Activated CD8-positive, alpha-beta T cell treated with anti-CD3 and anti-CD28 coated beads, Interleukin-2, amount 10 ng/mL, durations not matched to agents 7 days and 5 days (primary cell): ENCODE measurements at regions not wholly inside any gene's neighbourhood (a gene's known extent, or its start where the extent isn't known, plus 50 kb on each side); places are given as distances from the start of the nearest gene placed in this dataset.

ENCODE experiments used
- ATAC-seq: fragments of 150-1000 bp; cut with Tn5 transposase; one replicate; pipeline ENCODE4 v1.10.0; 2021; ENCODE audit warnings: moderate library complexity
- CTCF ChIA-PET: fragments of 350-600 bp; sonication (Branson Sonifier 250); formaldehyde crosslinking; loops from one replicate; lab custom pipeline; 2021; ENCODE audit warnings: antibody characterized with exemption; lab: Charles Lee
- POLR2A ChIA-PET: fragments of 350-600 bp; sonication (Branson Sonifier 250); formaldehyde crosslinking; loops from one replicate; lab custom pipeline; 2021; ENCODE audit warnings: antibody characterized with exemption; lab: Charles Lee
- DNase-seq: peaks from one replicate; pipeline ENCODE4 v3.0.0-alpha.2; 2020
- H3K27ac Mint-ChIP-seq: one replicate; pipeline ENCODE4 v1.8.0; 2021; ENCODE audit warnings: mild to moderate bottlenecking, mixed read lengths
- H3K27me3 Mint-ChIP-seq: one replicate; pipeline ENCODE4 v1.8.0; 2021; ENCODE audit warnings: low read depth, mixed read lengths
- H3K36me3 Mint-ChIP-seq: one replicate; pipeline ENCODE4 v1.8.0; 2021; ENCODE audit warnings: low read depth, mixed read lengths
- H3K4me1 Mint-ChIP-seq: one replicate; pipeline ENCODE4 v1.8.0; 2021; ENCODE audit warnings: low read depth, mixed read lengths
- H3K4me3 Mint-ChIP-seq: one replicate; pipeline ENCODE4 v1.8.0; 2021; ENCODE audit warnings: mild to moderate bottlenecking, mixed read lengths
- H3K9me3 Mint-ChIP-seq: one replicate; pipeline ENCODE4 v1.8.0; 2022; ENCODE audit warnings: mixed read lengths; ENCODE audit not compliant: insufficient read depth

- ChIA-PET POLR2A (no interaction called here), CTCF (no interaction called here)
- Mint-ChIP-seq H3K4me3 (no peak overlapping the region), H3K9me3 (no peaks in the 10 kb centered on the region), H3K4me1 (peaks cover 2% of the 10 kb centered on the region), H3K27me3 (no peaks in the 10 kb centered on the region), H3K27ac (no peak overlapping the region), H3K36me3 (no peaks in the 10 kb centered on the region)
- DNase-seq (no peak), ATAC-seq (no peak)
These were observed 71.5 kb downstream of the MAP10 start for GRCh38 chr1:232876506-232877364.

GRCh38 chr1:232877365-232878028 is 72.3 kb downstream of the MAP10 start:
- ChIA-PET CTCF (no interaction called here), POLR2A (no interaction called here)
- Mint-ChIP-seq H3K4me3 (no peak overlapping the region), H3K27ac (no peak overlapping the region), H3K4me1 (peaks cover 2% of the 10 kb centered on the region), H3K27me3 (no peaks in the 10 kb centered on the region), H3K9me3 (no peaks in the 10 kb centered on the region), H3K36me3 (no peaks in the 10 kb centered on the region)
- DNase-seq (no peak), ATAC-seq (no peak)

GRCh38 chr1:232878086-232878485 is 72.3 kb upstream of the NTPCR start:
- POLR2A ChIA-PET: no interaction called here
- no peak for DNase-seq
- no peaks in the 10 kb centered on the region for H3K9me3 Mint-ChIP-seq
- ATAC-seq: no peak
- CTCF ChIA-PET: no interaction called here
- H3K27me3 Mint-ChIP-seq: no peaks in the 10 kb centered on the region
- H3K4me1 Mint-ChIP-seq: peaks cover 2% of the 10 kb centered on the region
- no peak overlapping the region for H3K4me3 Mint-ChIP-seq
- H3K36me3 Mint-ChIP-seq: no peaks in the 10 kb centered on the region
- no peak overlapping the region for H3K27ac Mint-ChIP-seq

GRCh38 chr1:232880354-232880753 is 70.1 kb upstream of the NTPCR start:
- Mint-ChIP-seq H3K36me3 (no peaks in the 10 kb centered on the region), H3K4me1 (peaks cover 2% of the 10 kb centered on the region), H3K4me3 (no peak overlapping the region), H3K9me3 (no peaks in the 10 kb centered on the region), H3K27me3 (no peaks in the 10 kb centered on the region), H3K27ac (no peak overlapping the region)
- DNase-seq (no peak), ATAC-seq (no peak)
- ChIA-PET POLR2A (no interaction called here), CTCF (interaction anchor here (0.6 to 1.3 kb wide), 2 partner anchors 12 to 72 kb away, joined by 3 to 4 read pairs; no protein-coding TSS in a partner anchor)

- ATAC-seq: no peak
- H3K27ac Mint-ChIP-seq: no peak overlapping the region
- no peaks in the 10 kb centered on the region for H3K9me3 Mint-ChIP-seq
- no peaks in the 10 kb centered on the region for H3K36me3 Mint-ChIP-seq
- POLR2A ChIA-PET: no interaction called here
- H3K27me3 Mint-ChIP-seq: peaks cover 4% of the 10 kb centered on the region
- H3K4me1 Mint-ChIP-seq: no peaks in the 10 kb centered on the region
- CTCF ChIA-PET: no interaction called here
- no peak overlapping the region for H3K4me3 Mint-ChIP-seq
- no peak for DNase-seq
These were observed 66.3 kb upstream of the NTPCR start for GRCh38 chr1:232883992-232884661.

- DNase-seq (no peak), ATAC-seq (no peak)
- Mint-ChIP-seq H3K9me3 (no peaks in the 10 kb centered on the region), H3K4me3 (no peak overlapping the region), H3K27me3 (peaks cover 7% of the 10 kb centered on the region), H3K36me3 (no peaks in the 10 kb centered on the region), H3K27ac (no peak overlapping the region), H3K4me1 (no peaks in the 10 kb centered on the region)
- ChIA-PET CTCF (no interaction called here), POLR2A (no interaction called here)
These were observed 64.1 kb upstream of the NTPCR start for GRCh38 chr1:232886271-232886670.

- Mint-ChIP-seq H3K4me3 (no peak overlapping the region), H3K9me3 (no peaks in the 10 kb centered on the region), H3K27me3 (peaks cover 9% of the 10 kb centered on the region), H3K4me1 (no peaks in the 10 kb centered on the region), H3K36me3 (no peaks in the 10 kb centered on the region), H3K27ac (no peak overlapping the region)
- no peak for ATAC-seq
- no peak for DNase-seq
- ChIA-PET POLR2A (no interaction called here), CTCF (interaction anchor here (1.0 to 1.2 kb wide), 2 partner anchors 11 to 12 kb away, joined by 3 read pairs; no protein-coding TSS in a partner anchor)
These were observed 60.0 kb upstream of the NTPCR start for GRCh38 chr1:232890340-232890943.

GRCh38 chr1:232891071-232891470 is 59.3 kb upstream of the NTPCR start:
- POLR2A ChIA-PET: no interaction called here
- Mint-ChIP-seq H3K36me3 (no peaks in the 10 kb centered on the region), H3K4me3 (no peak overlapping the region), H3K27me3 (peaks cover 9% of the 10 kb centered on the region), H3K27ac (no peak overlapping the region), H3K4me1 (no peaks in the 10 kb centered on the region), H3K9me3 (no peaks in the 10 kb centered on the region)
- CTCF ChIA-PET: interaction anchor here (1.0 to 1.2 kb wide), 2 partner anchors 10 to 11 kb away, joined by 3 read pairs; no protein-coding TSS in a partner anchor
- DNase-seq (no peak), ATAC-seq (no peak)

GRCh38 chr1:232891656-232892317 is 58.6 kb upstream of the NTPCR start:
- Mint-ChIP-seq H3K4me3 (no peak overlapping the region), H3K9me3 (no peaks in the 10 kb centered on the region), H3K36me3 (no peaks in the 10 kb centered on the region), H3K27ac (no peak overlapping the region), H3K4me1 (no peaks in the 10 kb centered on the region), H3K27me3 (peaks cover 8% of the 10 kb centered on the region)
- no peak for ATAC-seq
- DNase-seq: no peak
- POLR2A ChIA-PET: no interaction called here
- CTCF ChIA-PET: interaction anchor here (1.2 kb wide), 1 partner anchor 11 kb away, joined by 3 read pairs; no protein-coding TSS in a partner anchor

GRCh38 chr1:232893481-232894313 is 56.7 kb upstream of the NTPCR start:
- Mint-ChIP-seq H3K36me3 (no peaks in the 10 kb centered on the region), H3K4me1 (no peaks in the 10 kb centered on the region), H3K27ac (no peak overlapping the region), H3K27me3 (peaks cover 5% of the 10 kb centered on the region), H3K4me3 (no peak overlapping the region), H3K9me3 (no peaks in the 10 kb centered on the region)
- DNase-seq (no peak), ATAC-seq (no peak)
- ChIA-PET POLR2A (no interaction called here), CTCF (no interaction called here)

GRCh38 chr1:232894436-232894835 is 56.0 kb upstream of the NTPCR start:
- ATAC-seq (no peak), DNase-seq (no peak)
- H3K27ac Mint-ChIP-seq: no peak overlapping the region
- H3K9me3 Mint-ChIP-seq: no peaks in the 10 kb centered on the region
- no peak overlapping the region for H3K4me3 Mint-ChIP-seq
- H3K4me1 Mint-ChIP-seq: no peaks in the 10 kb centered on the region
- ChIA-PET POLR2A (no interaction called here), CTCF (no interaction called here)
- peaks cover 8% of the 10 kb centered on the region for H3K27me3 Mint-ChIP-seq
- no peaks in the 10 kb centered on the region for H3K36me3 Mint-ChIP-seq
